ENCODE measurements at regions not wholly inside any gene's neighbourhood (a gene's known extent, or its start where the extent isn't known, plus 50 kb on each side); places are given as distances from the start of the nearest gene placed in this dataset.

DNA sequence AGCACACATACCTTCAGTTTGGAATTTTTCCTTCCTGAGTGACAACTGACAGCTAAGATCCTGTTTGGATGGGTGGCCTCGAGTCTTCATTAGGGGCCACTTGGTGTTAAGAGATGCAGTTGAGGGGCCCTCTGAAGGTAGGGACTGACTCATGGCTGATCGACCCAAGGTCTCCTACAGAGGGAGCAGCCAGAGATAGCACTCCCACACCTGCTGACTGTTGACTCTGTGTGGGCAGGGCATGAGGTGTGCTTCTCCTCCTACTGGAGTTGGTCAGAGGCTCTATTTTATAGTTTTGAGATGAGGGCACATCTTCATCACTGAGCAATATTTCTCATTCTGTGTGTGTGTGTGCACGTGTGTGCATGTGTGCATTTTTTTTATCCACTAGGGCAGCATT lies 378.8 kb upstream of the PODXL start:
- TF ChIP-seq, protein P1, sequence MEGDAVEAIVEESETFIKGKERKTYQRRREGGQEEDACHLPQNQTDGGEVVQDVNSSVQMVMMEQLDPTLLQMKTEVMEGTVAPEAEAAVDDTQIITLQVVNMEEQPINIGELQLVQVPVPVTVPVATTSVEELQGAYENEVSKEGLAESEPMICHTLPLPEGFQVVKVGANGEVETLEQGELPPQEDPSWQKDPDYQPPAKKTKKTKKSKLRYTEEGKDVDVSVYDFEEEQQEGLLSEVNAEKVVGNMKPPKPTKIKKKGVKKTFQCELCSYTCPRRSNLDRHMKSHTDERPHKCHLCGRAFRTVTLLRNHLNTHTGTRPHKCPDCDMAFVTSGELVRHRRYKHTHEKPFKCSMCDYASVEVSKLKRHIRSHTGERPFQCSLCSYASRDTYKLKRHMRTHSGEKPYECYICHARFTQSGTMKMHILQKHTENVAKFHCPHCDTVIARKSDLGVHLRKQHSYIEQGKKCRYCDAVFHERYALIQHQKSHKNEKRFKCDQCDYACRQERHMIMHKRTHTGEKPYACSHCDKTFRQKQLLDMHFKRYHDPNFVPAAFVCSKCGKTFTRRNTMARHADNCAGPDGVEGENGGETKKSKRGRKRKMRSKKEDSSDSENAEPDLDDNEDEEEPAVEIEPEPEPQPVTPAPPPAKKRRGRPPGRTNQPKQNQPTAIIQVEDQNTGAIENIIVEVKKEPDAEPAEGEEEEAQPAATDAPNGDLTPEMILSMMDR (IDR thresholded peaks at IDR 0.05), result no peak
- no peak for TF ChIP-seq POLR2A (IDR thresholded peaks at IDR 0.05)
